ENCODE measurements at regions not wholly inside any gene's neighbourhood (a gene's known extent, or its start where the extent isn't known, plus 50 kb on each side); places are given as distances from the start of the nearest gene placed in this dataset.

DNA sequence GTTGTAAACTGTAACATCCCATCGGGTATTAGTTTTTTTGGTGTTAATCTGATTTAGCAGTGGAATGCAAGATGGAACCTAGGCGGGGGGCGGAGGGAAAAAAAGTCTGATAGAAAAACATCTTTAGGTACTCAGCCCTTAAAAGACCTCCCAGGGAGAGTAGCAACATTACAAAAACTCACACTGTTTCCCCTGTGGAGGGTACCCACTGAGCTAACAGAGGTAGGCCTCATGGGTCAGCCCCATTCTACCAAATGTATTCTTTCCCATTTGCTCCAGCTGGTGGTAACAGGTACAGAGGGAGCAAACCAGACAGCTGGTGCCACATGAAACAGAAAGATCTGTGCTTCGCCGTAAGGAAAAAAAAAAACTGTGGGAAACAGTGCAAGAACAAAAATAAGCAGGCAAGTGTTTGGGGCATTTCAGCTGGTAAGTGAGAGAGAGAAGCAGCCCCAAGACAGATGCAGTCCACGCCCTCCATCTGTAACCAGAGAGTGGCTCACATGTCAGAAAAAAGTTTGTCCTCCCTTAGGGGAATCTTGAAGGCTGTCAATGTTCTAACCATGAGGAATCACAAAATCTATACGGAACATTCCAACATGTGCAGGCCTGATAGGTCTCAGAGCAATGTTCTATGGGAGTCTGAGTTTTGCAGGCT lies 65.3 kb downstream of the HOXA1 start (continued):
- TF ChIP-seq, protein P1, sequence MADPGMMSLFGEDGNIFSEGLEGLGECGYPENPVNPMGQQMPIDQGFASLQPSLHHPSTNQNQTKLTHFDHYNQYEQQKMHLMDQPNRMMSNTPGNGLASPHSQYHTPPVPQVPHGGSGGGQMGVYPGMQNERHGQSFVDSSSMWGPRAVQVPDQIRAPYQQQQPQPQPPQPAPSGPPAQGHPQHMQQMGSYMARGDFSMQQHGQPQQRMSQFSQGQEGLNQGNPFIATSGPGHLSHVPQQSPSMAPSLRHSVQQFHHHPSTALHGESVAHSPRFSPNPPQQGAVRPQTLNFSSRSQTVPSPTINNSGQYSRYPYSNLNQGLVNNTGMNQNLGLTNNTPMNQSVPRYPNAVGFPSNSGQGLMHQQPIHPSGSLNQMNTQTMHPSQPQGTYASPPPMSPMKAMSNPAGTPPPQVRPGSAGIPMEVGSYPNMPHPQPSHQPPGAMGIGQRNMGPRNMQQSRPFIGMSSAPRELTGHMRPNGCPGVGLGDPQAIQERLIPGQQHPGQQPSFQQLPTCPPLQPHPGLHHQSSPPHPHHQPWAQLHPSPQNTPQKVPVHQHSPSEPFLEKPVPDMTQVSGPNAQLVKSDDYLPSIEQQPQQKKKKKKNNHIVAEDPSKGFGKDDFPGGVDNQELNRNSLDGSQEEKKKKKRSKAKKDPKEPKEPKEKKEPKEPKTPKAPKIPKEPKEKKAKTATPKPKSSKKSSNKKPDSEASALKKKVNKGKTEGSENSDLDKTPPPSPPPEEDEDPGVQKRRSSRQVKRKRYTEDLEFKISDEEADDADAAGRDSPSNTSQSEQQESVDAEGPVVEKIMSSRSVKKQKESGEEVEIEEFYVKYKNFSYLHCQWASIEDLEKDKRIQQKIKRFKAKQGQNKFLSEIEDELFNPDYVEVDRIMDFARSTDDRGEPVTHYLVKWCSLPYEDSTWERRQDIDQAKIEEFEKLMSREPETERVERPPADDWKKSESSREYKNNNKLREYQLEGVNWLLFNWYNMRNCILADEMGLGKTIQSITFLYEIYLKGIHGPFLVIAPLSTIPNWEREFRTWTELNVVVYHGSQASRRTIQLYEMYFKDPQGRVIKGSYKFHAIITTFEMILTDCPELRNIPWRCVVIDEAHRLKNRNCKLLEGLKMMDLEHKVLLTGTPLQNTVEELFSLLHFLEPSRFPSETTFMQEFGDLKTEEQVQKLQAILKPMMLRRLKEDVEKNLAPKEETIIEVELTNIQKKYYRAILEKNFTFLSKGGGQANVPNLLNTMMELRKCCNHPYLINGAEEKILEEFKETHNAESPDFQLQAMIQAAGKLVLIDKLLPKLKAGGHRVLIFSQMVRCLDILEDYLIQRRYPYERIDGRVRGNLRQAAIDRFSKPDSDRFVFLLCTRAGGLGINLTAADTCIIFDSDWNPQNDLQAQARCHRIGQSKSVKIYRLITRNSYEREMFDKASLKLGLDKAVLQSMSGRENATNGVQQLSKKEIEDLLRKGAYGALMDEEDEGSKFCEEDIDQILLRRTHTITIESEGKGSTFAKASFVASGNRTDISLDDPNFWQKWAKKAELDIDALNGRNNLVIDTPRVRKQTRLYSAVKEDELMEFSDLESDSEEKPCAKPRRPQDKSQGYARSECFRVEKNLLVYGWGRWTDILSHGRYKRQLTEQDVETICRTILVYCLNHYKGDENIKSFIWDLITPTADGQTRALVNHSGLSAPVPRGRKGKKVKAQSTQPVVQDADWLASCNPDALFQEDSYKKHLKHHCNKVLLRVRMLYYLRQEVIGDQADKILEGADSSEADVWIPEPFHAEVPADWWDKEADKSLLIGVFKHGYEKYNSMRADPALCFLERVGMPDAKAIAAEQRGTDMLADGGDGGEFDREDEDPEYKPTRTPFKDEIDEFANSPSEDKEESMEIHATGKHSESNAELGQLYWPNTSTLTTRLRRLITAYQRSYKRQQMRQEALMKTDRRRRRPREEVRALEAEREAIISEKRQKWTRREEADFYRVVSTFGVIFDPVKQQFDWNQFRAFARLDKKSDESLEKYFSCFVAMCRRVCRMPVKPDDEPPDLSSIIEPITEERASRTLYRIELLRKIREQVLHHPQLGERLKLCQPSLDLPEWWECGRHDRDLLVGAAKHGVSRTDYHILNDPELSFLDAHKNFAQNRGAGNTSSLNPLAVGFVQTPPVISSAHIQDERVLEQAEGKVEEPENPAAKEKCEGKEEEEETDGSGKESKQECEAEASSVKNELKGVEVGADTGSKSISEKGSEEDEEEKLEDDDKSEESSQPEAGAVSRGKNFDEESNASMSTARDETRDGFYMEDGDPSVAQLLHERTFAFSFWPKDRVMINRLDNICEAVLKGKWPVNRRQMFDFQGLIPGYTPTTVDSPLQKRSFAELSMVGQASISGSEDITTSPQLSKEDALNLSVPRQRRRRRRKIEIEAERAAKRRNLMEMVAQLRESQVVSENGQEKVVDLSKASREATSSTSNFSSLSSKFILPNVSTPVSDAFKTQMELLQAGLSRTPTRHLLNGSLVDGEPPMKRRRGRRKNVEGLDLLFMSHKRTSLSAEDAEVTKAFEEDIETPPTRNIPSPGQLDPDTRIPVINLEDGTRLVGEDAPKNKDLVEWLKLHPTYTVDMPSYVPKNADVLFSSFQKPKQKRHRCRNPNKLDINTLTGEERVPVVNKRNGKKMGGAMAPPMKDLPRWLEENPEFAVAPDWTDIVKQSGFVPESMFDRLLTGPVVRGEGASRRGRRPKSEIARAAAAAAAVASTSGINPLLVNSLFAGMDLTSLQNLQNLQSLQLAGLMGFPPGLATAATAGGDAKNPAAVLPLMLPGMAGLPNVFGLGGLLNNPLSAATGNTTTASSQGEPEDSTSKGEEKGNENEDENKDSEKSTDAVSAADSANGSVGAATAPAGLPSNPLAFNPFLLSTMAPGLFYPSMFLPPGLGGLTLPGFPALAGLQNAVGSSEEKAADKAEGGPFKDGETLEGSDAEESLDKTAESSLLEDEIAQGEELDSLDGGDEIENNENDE (IDR thresholded peaks at IDR 0.05; ENCODE audit: insufficient replicate concordance, low read length): no peak
- 0 out of 4 replicates have a peak, but pooled peaks have one; percentile 14 to 44 for TF ChIP-seq SIN3A (conservative IDR thresholded peaks at IDR 0.05 in 1 of 2, IDR thresholded peaks at IDR 0.05 in 1 of 2; ENCODE audit: low read depth in 1 of 2, low read length in 2 of 2)
- TF ChIP-seq KDM1A (IDR thresholded peaks at IDR 0.05; ENCODE audit: borderline replicate concordance, low read length): no peak
- TF ChIP-seq, protein P2, sequence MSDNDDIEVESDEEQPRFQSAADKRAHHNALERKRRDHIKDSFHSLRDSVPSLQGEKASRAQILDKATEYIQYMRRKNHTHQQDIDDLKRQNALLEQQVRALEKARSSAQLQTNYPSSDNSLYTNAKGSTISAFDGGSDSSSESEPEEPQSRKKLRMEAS (IDR thresholded peaks at IDR 0.05): peak; percentile 15; the same call in 1 of the 2 replicates
